HepG2 (cell line): ENCODE measurements at regions not wholly inside any gene's neighbourhood (a gene's known extent, or its start where the extent isn't known, plus 50 kb on each side); places are given as distances from the start of the nearest gene placed in this dataset.

Experiments used
- EZH2 ChIP-seq: conservative IDR thresholded peaks from 2 replicates; pipeline ENCODE4 v1.6.1; 2012; ENCODE audit warnings: mild to moderate bottlenecking, low read depth, low read length, moderate library complexity
- MBD4 ChIP-seq: IDR thresholded peaks from 2 replicates; pipeline ENCODE4 v1.6.1; 2012; ENCODE audit warnings: low read length, inconsistent platforms, borderline replicate concordance
- NBN ChIP-seq: fragments of 450-650 bp; conservative IDR thresholded peaks from 2 replicates; pipeline ENCODE4 v1.6.1; 2017
- TF ChIP-seq, protein P1 (sequence below): sonication (generic); formaldehyde crosslinking; conservative IDR thresholded peaks from 2 replicates; pipeline ENCODE4 v1.5.0; 2020; ENCODE audit warnings: missing genetic modification reagents

DNA sequence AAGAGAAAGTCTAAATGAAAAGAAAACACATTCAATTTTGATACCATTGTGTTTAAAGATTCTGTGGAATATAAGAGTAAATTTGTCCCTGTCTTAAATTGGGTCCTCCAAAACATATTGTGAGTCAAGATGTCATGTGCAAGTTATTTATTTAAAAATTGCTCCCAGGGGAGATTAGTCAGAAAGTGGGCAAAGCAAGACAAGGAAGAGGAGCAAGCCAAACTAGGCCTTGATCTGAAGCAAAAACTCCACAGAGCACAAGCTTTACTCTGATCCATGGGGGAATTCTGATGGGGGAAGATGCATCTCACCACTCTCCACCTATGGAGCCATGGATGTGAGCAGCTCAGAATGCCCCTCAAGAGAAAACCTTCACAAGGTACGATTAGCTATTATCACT is 342.8 kb upstream of the IL12A start:
- TF ChIP-seq, protein P1, sequence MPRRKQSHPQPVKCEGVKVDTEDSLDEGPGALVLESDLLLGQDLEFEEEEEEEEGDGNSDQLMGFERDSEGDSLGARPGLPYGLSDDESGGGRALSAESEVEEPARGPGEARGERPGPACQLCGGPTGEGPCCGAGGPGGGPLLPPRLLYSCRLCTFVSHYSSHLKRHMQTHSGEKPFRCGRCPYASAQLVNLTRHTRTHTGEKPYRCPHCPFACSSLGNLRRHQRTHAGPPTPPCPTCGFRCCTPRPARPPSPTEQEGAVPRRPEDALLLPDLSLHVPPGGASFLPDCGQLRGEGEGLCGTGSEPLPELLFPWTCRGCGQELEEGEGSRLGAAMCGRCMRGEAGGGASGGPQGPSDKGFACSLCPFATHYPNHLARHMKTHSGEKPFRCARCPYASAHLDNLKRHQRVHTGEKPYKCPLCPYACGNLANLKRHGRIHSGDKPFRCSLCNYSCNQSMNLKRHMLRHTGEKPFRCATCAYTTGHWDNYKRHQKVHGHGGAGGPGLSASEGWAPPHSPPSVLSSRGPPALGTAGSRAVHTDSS (CRISPR knock-in tag) = no peak
- TF ChIP-seq NBN = no peak
- TF ChIP-seq MBD4 = no peak
- TF ChIP-seq EZH2 = no peak
